GM23248 (cell line): ENCODE measurements at regions not wholly inside any gene's neighbourhood (a gene's known extent, or its start where the extent isn't known, plus 50 kb on each side); places are given as distances from the start of the nearest gene placed in this dataset.

Experiments used
- DNase-seq: peaks from one replicate; pipeline ENCODE4 v3.0.0-alpha.2; 2015
- H2AFZ ChIP-seq: fragments of 200-600 bp; sonication (generic); 2 replicates; pipeline ENCODE4 v1.6.1; 2016; ENCODE audit warnings: antibody characterized with exemption
- H3F3A ChIP-seq: fragments of 200-600 bp; sonication (generic); 2 replicates; pipeline ENCODE4 v1.6.1; 2016; ENCODE audit warnings: mild to moderate bottlenecking, antibody characterized with exemption, mixed run types; ENCODE audit not compliant: insufficient read depth
- H3K27ac ChIP-seq: fragments of 200-600 bp; sonication (generic); 2 replicates; pipeline ENCODE4 v1.5.1; 2016; ENCODE audit warnings: mild to moderate bottlenecking
- H3K27me3 ChIP-seq: fragments of 200-600 bp; sonication (generic); replicated peaks from 2 replicates; pipeline ENCODE4 v1.6.1; 2016; ENCODE audit warnings: mild to moderate bottlenecking; ENCODE audit not compliant: insufficient read depth
- H3K36me3 ChIP-seq: fragments of 200-600 bp; sonication (generic); 2 replicates; pipeline ENCODE4 v1.6.1; 2016; ENCODE audit warnings: low read depth, mild to moderate bottlenecking
- H3K4me1 ChIP-seq: fragments of 200-600 bp; sonication (generic); 2 replicates; pipeline ENCODE4 v1.6.1; 2016; ENCODE audit warnings: mild to moderate bottlenecking; ENCODE audit not compliant: insufficient read depth
- H3K4me2 ChIP-seq: fragments of 200-600 bp; sonication (generic); one replicate; pipeline ENCODE4 v1.6.1; 2016; ENCODE audit warnings: mild to moderate bottlenecking; ENCODE audit not compliant: unreplicated experiment
- H3K4me3 ChIP-seq: fragments of 200-600 bp; sonication (generic); 2 replicates; pipeline ENCODE4 v1.5.1; 2016; ENCODE audit warnings: mild to moderate bottlenecking
- H3K79me2 ChIP-seq: fragments of 200-600 bp; sonication (generic); 2 replicates; pipeline ENCODE4 v1.6.1; 2016; ENCODE audit warnings: mild to moderate bottlenecking; ENCODE audit not compliant: insufficient read depth
- H3K9ac ChIP-seq: fragments of 200-600 bp; sonication (generic); 2 replicates; pipeline ENCODE4 v1.6.1; 2016; ENCODE audit warnings: mild to moderate bottlenecking
- H3K9me2 ChIP-seq: fragments of 200-600 bp; sonication (generic); 2 replicates; pipeline ENCODE4 v1.6.1; 2016; ENCODE audit warnings: mixed run types, mild to moderate bottlenecking, moderate library complexity; ENCODE audit not compliant: insufficient read depth
- H3K9me3 ChIP-seq: fragments of 200-600 bp; sonication (generic); one replicate; pipeline ENCODE4 v1.6.1; 2017; ENCODE audit warnings: low read depth
- H4K20me1 ChIP-seq: fragments of 200-600 bp; sonication (generic); 2 replicates; pipeline ENCODE4 v1.6.0; 2016; ENCODE audit not compliant: insufficient read depth
- EZH2 ChIP-seq: fragments of 200-600 bp; sonication (generic); IDR thresholded peaks from 2 replicates; pipeline ENCODE4 v1.6.1; 2018; ENCODE audit warnings: antibody characterized with exemption, mild to moderate bottlenecking; ENCODE audit not compliant: insufficient read depth, poor library complexity, severe bottlenecking
- EZH2phosphoT487 ChIP-seq: fragments of 200-600 bp; sonication (generic); IDR thresholded peaks from 2 replicates; pipeline ENCODE4 v1.6.1; 2018; ENCODE audit warnings: antibody characterized with exemption, moderate library complexity, mild to moderate bottlenecking, low read depth; ENCODE audit not compliant: insufficient read depth
- WGBS, 2 experiments: methylation state at CpG; one replicate each; pipeline ENCODE4 v1.1.6; 2015 to 2017; ENCODE audit warnings: low lambda C conversion rate in 2 of 2, low coverage in 1 of 2; ENCODE audit errors: missing lambda C conversion rate in 2 of 2; 5-methylcytosine and 5-hydroxymethylcytosine counted together
- in situ Hi-C: fragments of 300-500 bp; cut with MboI; formaldehyde crosslinking; loops from 2 replicates; pipeline ENCODE4 v1.15.0; 2020

DNA sequence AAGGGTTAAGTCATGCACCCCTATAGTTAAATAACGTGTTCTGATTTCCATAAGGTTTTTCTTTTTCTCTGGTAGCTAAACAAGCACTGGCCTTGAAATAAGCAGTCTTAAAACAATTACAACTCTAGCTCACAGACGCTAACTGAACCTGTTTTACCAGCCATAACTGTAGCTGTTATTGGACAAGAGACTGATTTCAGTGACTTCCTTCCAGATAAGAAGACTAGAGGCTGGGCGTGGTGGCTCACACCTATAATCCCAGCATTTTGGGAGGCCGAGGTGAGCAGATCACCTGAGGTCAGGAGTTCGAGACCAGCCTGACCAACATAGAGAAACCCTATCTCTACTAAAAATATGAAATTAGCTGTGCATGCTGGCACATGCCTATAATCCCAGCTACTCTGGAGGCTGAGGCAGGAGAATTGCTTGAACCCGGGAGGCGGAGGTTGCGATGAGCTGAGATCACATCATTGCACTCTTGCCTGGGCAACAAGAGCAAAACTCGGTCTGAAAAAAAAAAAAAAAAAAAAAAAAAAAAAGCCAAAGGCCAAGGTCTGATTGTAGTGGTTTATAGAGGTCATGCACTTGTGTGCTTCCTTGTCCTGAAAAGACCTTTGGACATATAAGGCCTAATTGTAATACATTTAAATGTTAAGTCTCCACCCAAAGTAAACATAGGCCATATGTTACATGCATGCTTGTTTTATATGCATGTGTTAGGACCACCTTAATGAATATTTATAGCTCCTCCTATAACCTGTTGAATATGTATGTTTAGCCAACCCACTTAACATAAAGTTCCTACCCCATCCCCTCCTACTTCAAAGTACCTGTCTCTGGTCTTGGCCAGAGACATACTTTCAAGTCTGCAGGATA is 319.5 kb upstream of the CA10 start:
- in situ Hi-C loops = loop anchor here (25.0 kb wide), 1 partner anchor 116 kb away; no protein-coding TSS in a partner anchor
- Histone ChIP-seq H3K4me3 (no peak overlapping the region), H2AFZ (no peak overlapping the region), H3F3A (no peaks in the 10 kb centered on the region), H3K9me3 (no peaks in the 10 kb centered on the region), H3K4me2 (no peak overlapping the region), H4K20me1 (no peaks in the 10 kb centered on the region), H3K27ac (no peak overlapping the region), H3K36me3 (no peaks in the 10 kb centered on the region), H3K9ac (no peak overlapping the region), H3K27me3 (no peaks in the 10 kb centered on the region), H3K79me2 (no peaks in the 10 kb centered on the region), H3K4me1 (no peaks in the 10 kb centered on the region), H3K9me2 (no peaks in the 10 kb centered on the region)
- no peak for TF ChIP-seq EZH2phosphoT487
- TF ChIP-seq EZH2 = no peak
- DNase-seq = no peak
- WGBS, 2 experiments = 36 to 41% methylated on average over 9 of the region's 9 CpGs

DNA sequence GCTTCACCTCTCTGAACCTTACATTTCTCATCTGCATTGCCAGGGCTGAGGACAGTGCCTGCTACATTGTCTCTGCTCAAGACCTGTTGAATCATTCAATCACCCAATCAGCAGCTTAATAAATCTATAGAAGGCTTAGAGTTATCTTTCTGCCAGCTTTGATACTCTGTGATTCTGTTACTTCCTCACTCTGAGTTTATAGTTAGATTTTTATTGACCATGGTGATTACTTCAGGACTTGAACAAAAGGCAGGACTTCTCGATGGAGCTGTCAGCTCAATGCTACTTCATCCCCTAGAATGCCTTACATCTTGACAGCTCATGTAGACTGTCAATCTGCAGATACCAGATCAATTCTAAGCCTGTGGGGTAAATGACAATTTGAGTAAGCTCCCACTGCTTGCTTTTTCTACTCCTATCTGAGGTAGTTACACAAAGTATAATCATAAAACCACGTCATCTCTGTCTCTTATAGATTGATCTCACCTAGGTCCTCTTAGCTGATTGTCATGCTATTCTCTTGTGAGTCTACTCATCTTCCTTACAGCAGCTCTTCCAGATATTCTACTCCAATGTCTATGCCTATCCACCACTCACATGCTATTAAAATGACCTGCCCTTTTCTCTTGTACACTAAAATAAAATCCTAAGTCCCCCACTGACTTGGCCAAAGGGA is 318.3 kb upstream of the CA10 start:
- no peak for DNase-seq
- no peak overlapping the region for H3K4me3 ChIP-seq
- H3K36me3 ChIP-seq = no peaks in the 10 kb centered on the region
- no peaks in the 10 kb centered on the region for H3K9me3 ChIP-seq
- H2AFZ ChIP-seq = no peak overlapping the region
- WGBS, 2 experiments = 12 to 13% methylated on average over 2 of the region's 2 CpGs
- H3F3A ChIP-seq = no peaks in the 10 kb centered on the region
- no peaks in the 10 kb centered on the region for H3K9me2 ChIP-seq
- no peaks in the 10 kb centered on the region for H3K27me3 ChIP-seq
- no peak overlapping the region for H3K27ac ChIP-seq
- H3K4me1 ChIP-seq = no peaks in the 10 kb centered on the region
- H3K9ac ChIP-seq = no peak overlapping the region
- no peaks in the 10 kb centered on the region for H4K20me1 ChIP-seq
- no peak overlapping the region for H3K4me2 ChIP-seq
- TF ChIP-seq EZH2 (no peak), EZH2phosphoT487 (no peak)
- no peaks in the 10 kb centered on the region for H3K79me2 ChIP-seq
- in situ Hi-C loops = loop anchor here (25.0 kb wide), 1 partner anchor 114 kb away; no protein-coding TSS in a partner anchor

DNA sequence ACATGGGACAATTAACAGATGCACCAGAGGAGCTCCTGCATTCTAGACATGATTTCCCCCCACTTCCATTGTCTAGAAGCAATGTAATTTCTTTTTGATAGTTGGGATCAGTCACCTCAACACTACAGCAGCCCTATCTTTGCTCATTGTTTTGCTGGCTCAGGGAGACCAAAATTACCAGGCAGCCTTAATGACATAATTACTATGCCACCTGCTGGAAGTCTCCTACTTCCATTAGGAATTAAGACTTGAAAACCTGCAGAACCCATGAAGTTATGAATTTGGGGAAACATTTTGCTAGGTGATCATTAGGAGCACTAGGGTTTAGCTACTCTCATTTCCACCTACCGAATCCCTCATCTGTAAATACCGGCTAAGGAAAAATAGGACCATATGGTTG is 312.0 kb upstream of the CA10 start:
- Histone ChIP-seq H3K4me3 (no peak overlapping the region), H3K27me3 (no peaks in the 10 kb centered on the region), H2AFZ (no peak overlapping the region), H3K36me3 (no peaks in the 10 kb centered on the region), H3K9me2 (no peaks in the 10 kb centered on the region), H3K9ac (no peak overlapping the region), H3K27ac (no peak overlapping the region), H3K4me2 (no peak overlapping the region), H4K20me1 (no peaks in the 10 kb centered on the region), H3K79me2 (no peaks in the 10 kb centered on the region), H3K9me3 (no peaks in the 10 kb centered on the region), H3F3A (no peaks in the 10 kb centered on the region), H3K4me1 (no peaks in the 10 kb centered on the region)
- DNase-seq = no peak
- TF ChIP-seq EZH2 = no peak
- no peak for TF ChIP-seq EZH2phosphoT487
- in situ Hi-C loops = no loop called here
- WGBS, 2 experiments = 51 to 58% methylated on average over 2 of the region's 2 CpGs

DNA sequence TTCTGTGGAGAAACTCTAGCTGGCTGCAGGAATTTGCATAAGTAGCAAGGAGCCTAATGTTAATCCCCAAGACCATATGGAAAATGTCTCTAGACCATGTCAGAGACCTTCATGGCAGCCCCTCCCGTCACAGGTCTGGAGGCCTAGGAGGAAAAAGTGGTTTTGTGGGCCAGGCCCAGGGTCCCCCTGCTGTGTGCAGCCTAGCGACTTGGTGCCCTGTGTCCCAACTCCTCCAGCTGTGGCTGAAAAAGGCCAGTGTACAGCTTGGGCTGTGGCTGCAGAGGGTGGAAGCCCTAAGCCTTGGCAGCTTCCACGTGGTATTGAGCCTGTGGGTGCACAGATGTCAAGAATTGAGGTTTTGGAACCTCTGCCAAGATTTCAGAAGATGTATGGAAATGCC is 306.9 kb upstream of the CA10 start:
- Histone ChIP-seq H3K27me3 (no peaks in the 10 kb centered on the region), H2AFZ (no peak overlapping the region), H3K79me2 (no peaks in the 10 kb centered on the region), H3K27ac (no peak overlapping the region), H3K4me1 (no peaks in the 10 kb centered on the region), H3K9ac (no peak overlapping the region), H3K9me2 (no peaks in the 10 kb centered on the region), H3F3A (no peaks in the 10 kb centered on the region), H3K4me2 (no peak overlapping the region), H3K9me3 (no peaks in the 10 kb centered on the region), H4K20me1 (no peaks in the 10 kb centered on the region), H3K4me3 (no peak overlapping the region), H3K36me3 (no peaks in the 10 kb centered on the region)
- WGBS, 2 experiments = 8 to 9% methylated on average over 3 of the region's 3 CpGs
- DNase-seq = no peak
- in situ Hi-C loops = no loop called here
- no peak for TF ChIP-seq EZH2phosphoT487
- no peak for TF ChIP-seq EZH2
